AG10803 (cell line): ENCODE measurements at regions not wholly inside any gene's neighbourhood (a gene's known extent, or its start where the extent isn't known, plus 50 kb on each side); places are given as distances from the start of the nearest gene placed in this dataset.

Source experiments
- DNase-seq: peaks from one replicate; pipeline ENCODE4 v3.0.0; 2010; ENCODE audit warnings: low read depth
- H3K4me3 ChIP-seq: 2 replicates; pipeline ENCODE4 v1.5.1; 2011; ENCODE audit warnings: mild to moderate bottlenecking, low read length, control low read depth
- TF ChIP-seq, protein P1 (sequence below): conservative IDR thresholded peaks from 2 replicates; pipeline ENCODE4 v1.5.1; 2011; ENCODE audit warnings: mild to moderate bottlenecking, low read length, control low read depth, inconsistent platforms

DNA sequence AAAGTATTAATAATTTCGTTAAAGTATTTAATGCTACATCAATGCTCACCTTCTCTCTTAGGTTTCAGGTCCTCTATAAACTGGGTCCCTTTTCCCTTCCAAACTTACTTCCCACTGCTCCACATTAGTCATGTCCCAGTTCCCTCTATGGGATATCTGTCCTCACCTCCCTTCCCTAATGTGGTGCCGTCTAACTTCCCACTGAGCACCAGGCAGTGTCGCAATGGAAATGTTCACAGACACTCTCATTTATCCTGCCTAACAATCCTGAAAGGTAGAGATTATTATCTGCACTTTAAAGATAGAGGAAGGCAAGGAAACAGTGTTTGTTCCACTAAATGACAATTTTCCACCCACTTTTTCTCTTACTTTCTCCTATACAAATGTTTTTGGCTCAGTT, 329.7 kb downstream of the CWC27 start:
- no peak overlapping the region for H3K4me3 ChIP-seq
- TF ChIP-seq, protein P1, sequence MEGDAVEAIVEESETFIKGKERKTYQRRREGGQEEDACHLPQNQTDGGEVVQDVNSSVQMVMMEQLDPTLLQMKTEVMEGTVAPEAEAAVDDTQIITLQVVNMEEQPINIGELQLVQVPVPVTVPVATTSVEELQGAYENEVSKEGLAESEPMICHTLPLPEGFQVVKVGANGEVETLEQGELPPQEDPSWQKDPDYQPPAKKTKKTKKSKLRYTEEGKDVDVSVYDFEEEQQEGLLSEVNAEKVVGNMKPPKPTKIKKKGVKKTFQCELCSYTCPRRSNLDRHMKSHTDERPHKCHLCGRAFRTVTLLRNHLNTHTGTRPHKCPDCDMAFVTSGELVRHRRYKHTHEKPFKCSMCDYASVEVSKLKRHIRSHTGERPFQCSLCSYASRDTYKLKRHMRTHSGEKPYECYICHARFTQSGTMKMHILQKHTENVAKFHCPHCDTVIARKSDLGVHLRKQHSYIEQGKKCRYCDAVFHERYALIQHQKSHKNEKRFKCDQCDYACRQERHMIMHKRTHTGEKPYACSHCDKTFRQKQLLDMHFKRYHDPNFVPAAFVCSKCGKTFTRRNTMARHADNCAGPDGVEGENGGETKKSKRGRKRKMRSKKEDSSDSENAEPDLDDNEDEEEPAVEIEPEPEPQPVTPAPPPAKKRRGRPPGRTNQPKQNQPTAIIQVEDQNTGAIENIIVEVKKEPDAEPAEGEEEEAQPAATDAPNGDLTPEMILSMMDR: no peak
- no peak for DNase-seq
